WTC11 (cell line): ENCODE measurements at regions not wholly inside any gene's neighbourhood (a gene's known extent, or its start where the extent isn't known, plus 50 kb on each side); places are given as distances from the start of the nearest gene placed in this dataset.
A peak's percentile ranks its signal among the peaks of the same experiment; 100 is the strongest.

Experiments
- ATAC-seq: fragments of 200-7000 bp; cut with Tn5 transposase; 2 replicates; pipeline ENCODE4 v1.10.0; 2021; ENCODE audit warnings: mild to moderate bottlenecking, moderate library complexity
- CTCF ChIA-PET: fragments of 300-600 bp; sonication (Branson Sonifier 250); formaldehyde crosslinking; loops from one replicate; lab custom pipeline; 2021; ENCODE audit warnings: antibody characterized with exemption; lab: Charles Lee
- POLR2A ChIA-PET: fragments of 350-600 bp; sonication (Branson Sonifier 250); formaldehyde crosslinking; loops from one replicate; lab custom pipeline; 2021; ENCODE audit warnings: antibody characterized with exemption; lab: Charles Lee
- DNase-seq: peaks from one replicate; pipeline ENCODE4 v3.0.0; 2021; ENCODE audit warnings: low spot score
- H3K27ac Mint-ChIP-seq: 2 replicates; pipeline ENCODE4 v1.8.0; 2021; ENCODE audit warnings: mixed read lengths
- H3K27me3 Mint-ChIP-seq: 2 replicates; pipeline ENCODE4 v1.8.0; 2021; ENCODE audit warnings: low read depth, mild to moderate bottlenecking, moderate library complexity, mixed read lengths
- H3K36me3 Mint-ChIP-seq: 2 replicates; pipeline ENCODE4 v1.8.0; 2021; ENCODE audit warnings: mixed read lengths
- H3K4me1 Mint-ChIP-seq: 2 replicates; pipeline ENCODE4 v1.8.0; 2022; ENCODE audit warnings: mixed read lengths
- H3K4me3 Mint-ChIP-seq: 2 replicates; pipeline ENCODE4 v1.8.0; 2021; ENCODE audit warnings: mild to moderate bottlenecking, moderate library complexity, mixed read lengths
- H3K9me3 Mint-ChIP-seq: 2 replicates; pipeline ENCODE4 v1.8.0; 2021; ENCODE audit warnings: mixed read lengths
- ATF1 ChIP-seq: sonication (generic); formaldehyde crosslinking; IDR thresholded peaks from 2 replicates; pipeline ENCODE4 v1.8.1; 2023; ENCODE audit warnings: mild to moderate bottlenecking, moderate library complexity, missing genetic modification reagents
- CBFB ChIP-seq: sonication (generic); formaldehyde crosslinking; IDR thresholded peaks from 2 replicates; pipeline ENCODE4 v1.8.1; 2022; ENCODE audit warnings: mild to moderate bottlenecking, low read depth, missing genetic modification reagents
- CREB1 ChIP-seq: sonication (generic); formaldehyde crosslinking; IDR thresholded peaks from 2 replicates; pipeline ENCODE4 v1.8.0; 2023; ENCODE audit warnings: mild to moderate bottlenecking, missing genetic modification reagents
- EMX1 ChIP-seq: fragments of 250-450 bp; sonication (Bioruptor Pico); IDR thresholded peaks from 2 replicates; pipeline ENCODE4 v1.8.0; 2021; ENCODE audit warnings: mild to moderate bottlenecking
- FOXJ3 ChIP-seq: sonication (generic); formaldehyde crosslinking; IDR thresholded peaks from 2 replicates; pipeline ENCODE4 v1.9.0; 2021; ENCODE audit warnings: missing genetic modification reagents, mild to moderate bottlenecking, borderline replicate concordance
- GTF2I ChIP-seq: fragments of 250-450 bp; sonication (Bioruptor Pico); conservative IDR thresholded peaks from 2 replicates; pipeline ENCODE4 v1.4.0; 2021; ENCODE audit warnings: mild to moderate bottlenecking
- KAT7 ChIP-seq: sonication (generic); formaldehyde crosslinking; IDR thresholded peaks from 2 replicates; pipeline ENCODE4 v1.8.1; 2023; ENCODE audit warnings: missing genetic modification reagents, mild to moderate bottlenecking, borderline replicate concordance
- NFYB ChIP-seq: sonication (generic); formaldehyde crosslinking; conservative IDR thresholded peaks from 2 replicates; pipeline ENCODE4 v1.8.0; 2022; ENCODE audit warnings: low read depth, missing genetic modification reagents
- RELA ChIP-seq: sonication (generic); formaldehyde crosslinking; IDR thresholded peaks from 2 replicates; pipeline ENCODE4 v1.8.1; 2022; ENCODE audit warnings: missing genetic modification reagents, mild to moderate bottlenecking, borderline replicate concordance
- ZNF232 ChIP-seq: sonication (generic); formaldehyde crosslinking; IDR thresholded peaks from 2 replicates; pipeline ENCODE4 v1.8.0; 2022; ENCODE audit warnings: mild to moderate bottlenecking, missing genetic modification reagents
- ZNF317 ChIP-seq: sonication (generic); formaldehyde crosslinking; IDR thresholded peaks from 2 replicates; pipeline ENCODE4 v1.8.1; 2023; ENCODE audit warnings: low read depth, mild to moderate bottlenecking, moderate library complexity, missing genetic modification reagents, borderline replicate concordance
- TF ChIP-seq, protein P1 (sequence below): sonication (generic); formaldehyde crosslinking; IDR thresholded peaks from 2 replicates; pipeline ENCODE4 v1.8.0; 2023; ENCODE audit warnings: mild to moderate bottlenecking, missing genetic modification reagents
- TF ChIP-seq, protein P2 (sequence below): fragments of 250-450 bp; sonication (Bioruptor Pico); IDR thresholded peaks from 2 replicates; pipeline ENCODE4 v1.8.0; 2021; ENCODE audit warnings: mild to moderate bottlenecking
- TF ChIP-seq, protein P3 (sequence below): sonication (generic); formaldehyde crosslinking; IDR thresholded peaks from 2 replicates; pipeline ENCODE4 v1.8.1; 2023; ENCODE audit warnings: mild to moderate bottlenecking, missing genetic modification reagents, borderline replicate concordance
- TF ChIP-seq, protein P4 (sequence below): sonication (generic); formaldehyde crosslinking; IDR thresholded peaks from 2 replicates; pipeline ENCODE4 v1.8.0; 2022; ENCODE audit warnings: mild to moderate bottlenecking, missing genetic modification reagents
- TF ChIP-seq, protein P5 (sequence below): sonication (generic); formaldehyde crosslinking; IDR thresholded peaks from 2 replicates; pipeline ENCODE4 v1.8.1; 2022; ENCODE audit warnings: low read depth, missing genetic modification reagents, borderline replicate concordance
- TF ChIP-seq, protein P6 (sequence below): sonication (generic); formaldehyde crosslinking; IDR thresholded peaks from 2 replicates; pipeline ENCODE4 v1.8.0; 2022; ENCODE audit warnings: missing genetic modification reagents
- TF ChIP-seq, protein P7 (sequence below): sonication (generic); formaldehyde crosslinking; IDR thresholded peaks from 2 replicates; pipeline ENCODE4 v1.8.1; 2022; ENCODE audit warnings: mild to moderate bottlenecking, moderate library complexity, missing genetic modification reagents
- TF ChIP-seq, protein P8 (sequence below): sonication (generic); formaldehyde crosslinking; IDR thresholded peaks from 2 replicates; pipeline ENCODE4 v1.8.0; 2023; ENCODE audit warnings: missing genetic modification reagents

DNA sequence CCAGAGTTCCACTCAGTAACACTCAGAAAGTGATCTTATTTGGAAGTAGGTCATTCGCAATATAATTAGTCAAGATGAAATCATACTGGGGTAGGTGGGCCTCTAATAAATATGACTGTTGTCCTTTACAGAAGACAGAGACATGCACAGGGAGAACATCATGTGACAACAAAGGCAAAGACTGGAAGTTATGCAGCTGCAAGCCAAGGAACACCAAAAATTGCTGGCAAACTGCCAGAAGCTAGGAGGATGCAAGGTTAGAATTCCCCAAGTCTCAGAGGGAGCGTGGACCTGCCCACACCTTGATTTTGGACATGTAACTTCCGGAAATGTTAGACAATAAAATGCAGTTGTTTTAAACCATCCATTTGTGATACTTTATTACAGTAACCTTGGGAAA, 471.5 kb upstream of the AGTR1 start (continued):
- TF ChIP-seq, protein P1, sequence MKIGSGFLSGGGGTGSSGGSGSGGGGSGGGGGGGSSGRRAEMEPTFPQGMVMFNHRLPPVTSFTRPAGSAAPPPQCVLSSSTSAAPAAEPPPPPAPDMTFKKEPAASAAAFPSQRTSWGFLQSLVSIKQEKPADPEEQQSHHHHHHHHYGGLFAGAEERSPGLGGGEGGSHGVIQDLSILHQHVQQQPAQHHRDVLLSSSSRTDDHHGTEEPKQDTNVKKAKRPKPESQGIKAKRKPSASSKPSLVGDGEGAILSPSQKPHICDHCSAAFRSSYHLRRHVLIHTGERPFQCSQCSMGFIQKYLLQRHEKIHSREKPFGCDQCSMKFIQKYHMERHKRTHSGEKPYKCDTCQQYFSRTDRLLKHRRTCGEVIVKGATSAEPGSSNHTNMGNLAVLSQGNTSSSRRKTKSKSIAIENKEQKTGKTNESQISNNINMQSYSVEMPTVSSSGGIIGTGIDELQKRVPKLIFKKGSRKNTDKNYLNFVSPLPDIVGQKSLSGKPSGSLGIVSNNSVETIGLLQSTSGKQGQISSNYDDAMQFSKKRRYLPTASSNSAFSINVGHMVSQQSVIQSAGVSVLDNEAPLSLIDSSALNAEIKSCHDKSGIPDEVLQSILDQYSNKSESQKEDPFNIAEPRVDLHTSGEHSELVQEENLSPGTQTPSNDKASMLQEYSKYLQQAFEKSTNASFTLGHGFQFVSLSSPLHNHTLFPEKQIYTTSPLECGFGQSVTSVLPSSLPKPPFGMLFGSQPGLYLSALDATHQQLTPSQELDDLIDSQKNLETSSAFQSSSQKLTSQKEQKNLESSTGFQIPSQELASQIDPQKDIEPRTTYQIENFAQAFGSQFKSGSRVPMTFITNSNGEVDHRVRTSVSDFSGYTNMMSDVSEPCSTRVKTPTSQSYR, result no peak
- TF ChIP-seq CREB1 (CRISPR knock-in tag) (no peak), NFYB (CRISPR knock-in tag) (no peak), KAT7 (CRISPR knock-in tag) (no peak), GTF2I (CRISPR knock-in tag) (no peak)
- TF ChIP-seq, protein P2, sequence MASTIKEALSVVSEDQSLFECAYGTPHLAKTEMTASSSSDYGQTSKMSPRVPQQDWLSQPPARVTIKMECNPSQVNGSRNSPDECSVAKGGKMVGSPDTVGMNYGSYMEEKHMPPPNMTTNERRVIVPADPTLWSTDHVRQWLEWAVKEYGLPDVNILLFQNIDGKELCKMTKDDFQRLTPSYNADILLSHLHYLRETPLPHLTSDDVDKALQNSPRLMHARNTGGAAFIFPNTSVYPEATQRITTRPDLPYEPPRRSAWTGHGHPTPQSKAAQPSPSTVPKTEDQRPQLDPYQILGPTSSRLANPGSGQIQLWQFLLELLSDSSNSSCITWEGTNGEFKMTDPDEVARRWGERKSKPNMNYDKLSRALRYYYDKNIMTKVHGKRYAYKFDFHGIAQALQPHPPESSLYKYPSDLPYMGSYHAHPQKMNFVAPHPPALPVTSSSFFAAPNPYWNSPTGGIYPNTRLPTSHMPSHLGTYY, result no peak

DNA sequence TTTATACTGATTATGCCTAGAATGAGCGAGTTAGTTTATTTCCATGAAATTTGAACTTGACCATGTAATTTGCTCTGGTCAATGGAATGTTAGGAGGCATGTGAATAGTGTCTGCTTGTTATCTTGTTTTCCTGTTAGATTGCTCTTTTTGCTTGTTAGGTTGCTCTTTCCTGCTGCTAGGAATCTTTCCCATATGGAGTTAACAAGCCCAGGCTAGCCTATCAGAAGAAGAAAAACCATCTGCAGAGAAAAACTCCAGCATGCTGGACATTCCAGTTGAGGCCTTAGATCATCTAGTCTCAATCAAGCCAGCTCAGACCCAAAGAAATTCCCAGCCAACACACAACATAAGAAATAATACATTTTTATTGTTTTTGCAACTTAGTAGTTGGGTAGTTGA, 470.2 kb upstream of the AGTR1 start:
- Mint-ChIP-seq H3K4me3 (no peak overlapping the region), H3K4me1 (peaks cover 3% of the 10 kb centered on the region), H3K27ac (peak overlapping the region; percentile 85; the same call in 1 of the 2 replicates), H3K27me3 (no peaks in the 10 kb centered on the region), H3K36me3 (no peaks in the 10 kb centered on the region), H3K9me3 (no peaks in the 10 kb centered on the region)
- ChIA-PET POLR2A (no interaction called here), CTCF (no interaction called here)
- DNase-seq, result no peak
- ATAC-seq, result no peak
- TF ChIP-seq RELA (CRISPR knock-in tag) (no peak), EMX1 (CRISPR knock-in tag) (no peak), CREB1 (CRISPR knock-in tag) (no peak), ATF1 (CRISPR knock-in tag) (no peak), FOXJ3 (CRISPR knock-in tag) (no peak), CBFB (CRISPR knock-in tag) (no peak), ZNF232 (CRISPR knock-in tag) (no peak), ZNF317 (CRISPR knock-in tag) (no peak)
- TF ChIP-seq, protein P3, sequence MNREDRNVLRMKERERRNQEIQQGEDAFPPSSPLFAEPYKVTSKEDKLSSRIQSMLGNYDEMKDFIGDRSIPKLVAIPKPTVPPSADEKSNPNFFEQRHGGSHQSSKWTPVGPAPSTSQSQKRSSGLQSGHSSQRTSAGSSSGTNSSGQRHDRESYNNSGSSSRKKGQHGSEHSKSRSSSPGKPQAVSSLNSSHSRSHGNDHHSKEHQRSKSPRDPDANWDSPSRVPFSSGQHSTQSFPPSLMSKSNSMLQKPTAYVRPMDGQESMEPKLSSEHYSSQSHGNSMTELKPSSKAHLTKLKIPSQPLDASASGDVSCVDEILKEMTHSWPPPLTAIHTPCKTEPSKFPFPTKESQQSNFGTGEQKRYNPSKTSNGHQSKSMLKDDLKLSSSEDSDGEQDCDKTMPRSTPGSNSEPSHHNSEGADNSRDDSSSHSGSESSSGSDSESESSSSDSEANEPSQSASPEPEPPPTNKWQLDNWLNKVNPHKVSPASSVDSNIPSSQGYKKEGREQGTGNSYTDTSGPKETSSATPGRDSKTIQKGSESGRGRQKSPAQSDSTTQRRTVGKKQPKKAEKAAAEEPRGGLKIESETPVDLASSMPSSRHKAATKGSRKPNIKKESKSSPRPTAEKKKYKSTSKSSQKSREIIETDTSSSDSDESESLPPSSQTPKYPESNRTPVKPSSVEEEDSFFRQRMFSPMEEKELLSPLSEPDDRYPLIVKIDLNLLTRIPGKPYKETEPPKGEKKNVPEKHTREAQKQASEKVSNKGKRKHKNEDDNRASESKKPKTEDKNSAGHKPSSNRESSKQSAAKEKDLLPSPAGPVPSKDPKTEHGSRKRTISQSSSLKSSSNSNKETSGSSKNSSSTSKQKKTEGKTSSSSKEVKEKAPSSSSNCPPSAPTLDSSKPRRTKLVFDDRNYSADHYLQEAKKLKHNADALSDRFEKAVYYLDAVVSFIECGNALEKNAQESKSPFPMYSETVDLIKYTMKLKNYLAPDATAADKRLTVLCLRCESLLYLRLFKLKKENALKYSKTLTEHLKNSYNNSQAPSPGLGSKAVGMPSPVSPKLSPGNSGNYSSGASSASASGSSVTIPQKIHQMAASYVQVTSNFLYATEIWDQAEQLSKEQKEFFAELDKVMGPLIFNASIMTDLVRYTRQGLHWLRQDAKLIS (CRISPR knock-in tag), result no peak
- TF ChIP-seq, protein P4, sequence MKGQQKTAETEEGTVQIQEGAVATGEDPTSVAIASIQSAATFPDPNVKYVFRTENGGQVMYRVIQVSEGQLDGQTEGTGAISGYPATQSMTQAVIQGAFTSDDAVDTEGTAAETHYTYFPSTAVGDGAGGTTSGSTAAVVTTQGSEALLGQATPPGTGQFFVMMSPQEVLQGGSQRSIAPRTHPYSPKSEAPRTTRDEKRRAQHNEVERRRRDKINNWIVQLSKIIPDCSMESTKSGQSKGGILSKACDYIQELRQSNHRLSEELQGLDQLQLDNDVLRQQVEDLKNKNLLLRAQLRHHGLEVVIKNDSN (CRISPR knock-in tag), result no peak
- TF ChIP-seq, protein P5, sequence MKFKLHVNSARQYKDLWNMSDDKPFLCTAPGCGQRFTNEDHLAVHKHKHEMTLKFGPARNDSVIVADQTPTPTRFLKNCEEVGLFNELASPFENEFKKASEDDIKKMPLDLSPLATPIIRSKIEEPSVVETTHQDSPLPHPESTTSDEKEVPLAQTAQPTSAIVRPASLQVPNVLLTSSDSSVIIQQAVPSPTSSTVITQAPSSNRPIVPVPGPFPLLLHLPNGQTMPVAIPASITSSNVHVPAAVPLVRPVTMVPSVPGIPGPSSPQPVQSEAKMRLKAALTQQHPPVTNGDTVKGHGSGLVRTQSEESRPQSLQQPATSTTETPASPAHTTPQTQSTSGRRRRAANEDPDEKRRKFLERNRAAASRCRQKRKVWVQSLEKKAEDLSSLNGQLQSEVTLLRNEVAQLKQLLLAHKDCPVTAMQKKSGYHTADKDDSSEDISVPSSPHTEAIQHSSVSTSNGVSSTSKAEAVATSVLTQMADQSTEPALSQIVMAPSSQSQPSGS (CRISPR knock-in tag), result no peak
- TF ChIP-seq, protein P6, sequence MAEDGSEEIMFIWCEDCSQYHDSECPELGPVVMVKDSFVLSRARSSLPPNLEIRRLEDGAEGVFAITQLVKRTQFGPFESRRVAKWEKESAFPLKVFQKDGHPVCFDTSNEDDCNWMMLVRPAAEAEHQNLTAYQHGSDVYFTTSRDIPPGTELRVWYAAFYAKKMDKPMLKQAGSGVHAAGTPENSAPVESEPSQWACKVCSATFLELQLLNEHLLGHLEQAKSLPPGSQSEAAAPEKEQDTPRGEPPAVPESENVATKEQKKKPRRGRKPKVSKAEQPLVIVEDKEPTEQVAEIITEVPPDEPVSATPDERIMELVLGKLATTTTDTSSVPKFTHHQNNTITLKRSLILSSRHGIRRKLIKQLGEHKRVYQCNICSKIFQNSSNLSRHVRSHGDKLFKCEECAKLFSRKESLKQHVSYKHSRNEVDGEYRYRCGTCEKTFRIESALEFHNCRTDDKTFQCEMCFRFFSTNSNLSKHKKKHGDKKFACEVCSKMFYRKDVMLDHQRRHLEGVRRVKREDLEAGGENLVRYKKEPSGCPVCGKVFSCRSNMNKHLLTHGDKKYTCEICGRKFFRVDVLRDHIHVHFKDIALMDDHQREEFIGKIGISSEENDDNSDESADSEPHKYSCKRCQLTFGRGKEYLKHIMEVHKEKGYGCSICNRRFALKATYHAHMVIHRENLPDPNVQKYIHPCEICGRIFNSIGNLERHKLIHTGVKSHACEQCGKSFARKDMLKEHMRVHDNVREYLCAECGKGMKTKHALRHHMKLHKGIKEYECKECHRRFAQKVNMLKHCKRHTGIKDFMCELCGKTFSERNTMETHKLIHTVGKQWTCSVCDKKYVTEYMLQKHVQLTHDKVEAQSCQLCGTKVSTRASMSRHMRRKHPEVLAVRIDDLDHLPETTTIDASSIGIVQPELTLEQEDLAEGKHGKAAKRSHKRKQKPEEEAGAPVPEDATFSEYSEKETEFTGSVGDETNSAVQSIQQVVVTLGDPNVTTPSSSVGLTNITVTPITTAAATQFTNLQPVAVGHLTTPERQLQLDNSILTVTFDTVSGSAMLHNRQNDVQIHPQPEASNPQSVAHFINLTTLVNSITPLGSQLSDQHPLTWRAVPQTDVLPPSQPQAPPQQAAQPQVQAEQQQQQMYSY (CRISPR knock-in tag), result no peak
- TF ChIP-seq, protein P2, result no peak
- TF ChIP-seq, protein P7, sequence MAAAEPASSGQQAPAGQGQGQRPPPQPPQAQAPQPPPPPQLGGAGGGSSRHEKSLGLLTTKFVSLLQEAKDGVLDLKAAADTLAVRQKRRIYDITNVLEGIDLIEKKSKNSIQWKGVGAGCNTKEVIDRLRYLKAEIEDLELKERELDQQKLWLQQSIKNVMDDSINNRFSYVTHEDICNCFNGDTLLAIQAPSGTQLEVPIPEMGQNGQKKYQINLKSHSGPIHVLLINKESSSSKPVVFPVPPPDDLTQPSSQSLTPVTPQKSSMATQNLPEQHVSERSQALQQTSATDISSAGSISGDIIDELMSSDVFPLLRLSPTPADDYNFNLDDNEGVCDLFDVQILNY (CRISPR knock-in tag), result no peak
- TF ChIP-seq, protein P8, sequence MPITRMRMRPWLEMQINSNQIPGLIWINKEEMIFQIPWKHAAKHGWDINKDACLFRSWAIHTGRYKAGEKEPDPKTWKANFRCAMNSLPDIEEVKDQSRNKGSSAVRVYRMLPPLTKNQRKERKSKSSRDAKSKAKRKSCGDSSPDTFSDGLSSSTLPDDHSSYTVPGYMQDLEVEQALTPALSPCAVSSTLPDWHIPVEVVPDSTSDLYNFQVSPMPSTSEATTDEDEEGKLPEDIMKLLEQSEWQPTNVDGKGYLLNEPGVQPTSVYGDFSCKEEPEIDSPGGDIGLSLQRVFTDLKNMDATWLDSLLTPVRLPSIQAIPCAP (CRISPR knock-in tag), result no peak
